ENCODE measurements at regions not wholly inside any gene's neighbourhood (a gene's known extent, or its start where the extent isn't known, plus 50 kb on each side); places are given as distances from the start of the nearest gene placed in this dataset.

DNA sequence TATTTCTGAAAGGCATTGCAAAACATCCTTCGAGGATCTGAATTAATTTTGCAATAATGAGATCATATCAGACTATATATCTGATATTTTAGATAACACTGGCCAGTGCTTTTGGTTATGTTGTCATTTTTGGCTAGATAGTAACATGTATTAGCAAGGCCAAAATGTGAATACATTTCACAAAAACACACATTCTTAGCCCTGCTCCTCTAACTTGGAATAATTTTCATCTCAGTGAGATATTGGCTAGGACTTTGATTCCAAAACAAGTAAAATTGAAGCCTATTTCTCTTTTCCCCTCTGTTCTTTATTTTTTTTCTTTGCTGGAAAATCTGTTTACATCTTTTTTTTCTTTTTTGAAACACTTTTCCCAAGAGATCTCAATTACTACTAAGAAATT, 466.8 kb upstream of the CDH4 start:
- no peak for ATAC-seq

DNA sequence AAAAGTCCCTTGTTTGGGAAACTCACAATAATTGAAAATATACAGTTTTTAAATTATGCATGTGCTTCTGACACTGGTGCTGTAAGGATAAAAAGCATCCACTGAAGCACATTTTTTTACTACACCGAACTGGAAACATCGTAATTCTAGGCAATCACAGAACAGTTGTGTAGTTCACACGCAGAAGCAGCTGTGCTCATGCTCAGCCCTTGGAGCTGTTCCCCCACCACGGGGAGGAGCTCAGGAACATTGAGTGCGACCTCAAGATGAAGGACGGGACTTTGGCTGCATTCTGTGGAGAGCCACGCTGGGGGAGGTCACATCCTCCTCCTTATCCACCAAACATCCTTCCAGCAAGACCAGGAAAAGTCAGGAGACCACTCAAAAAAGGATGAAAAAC, 466.3 kb upstream of the CDH4 start:
- TF ChIP-seq, protein P1, sequence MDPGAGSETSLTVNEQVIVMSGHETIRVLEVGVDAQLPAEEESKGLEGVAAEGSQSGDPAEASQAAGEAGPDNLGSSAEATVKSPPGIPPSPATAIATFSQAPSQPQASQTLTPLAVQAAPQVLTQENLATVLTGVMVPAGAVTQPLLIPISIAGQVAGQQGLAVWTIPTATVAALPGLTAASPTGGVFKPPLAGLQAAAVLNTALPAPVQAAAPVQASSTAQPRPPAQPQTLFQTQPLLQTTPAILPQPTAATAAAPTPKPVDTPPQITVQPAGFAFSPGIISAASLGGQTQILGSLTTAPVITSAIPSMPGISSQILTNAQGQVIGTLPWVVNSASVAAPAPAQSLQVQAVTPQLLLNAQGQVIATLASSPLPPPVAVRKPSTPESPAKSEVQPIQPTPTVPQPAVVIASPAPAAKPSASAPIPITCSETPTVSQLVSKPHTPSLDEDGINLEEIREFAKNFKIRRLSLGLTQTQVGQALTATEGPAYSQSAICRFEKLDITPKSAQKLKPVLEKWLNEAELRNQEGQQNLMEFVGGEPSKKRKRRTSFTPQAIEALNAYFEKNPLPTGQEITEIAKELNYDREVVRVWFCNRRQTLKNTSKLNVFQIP (CRISPR knock-in tag; IDR thresholded peaks at IDR 0.05; ENCODE audit: borderline replicate concordance, low read depth), result no peak
- TF ChIP-seq ZC3H10 (CRISPR knock-in tag; IDR thresholded peaks at IDR 0.05) (no peak), ESRRG (CRISPR knock-in tag; IDR thresholded peaks at IDR 0.05) (no peak), ZNF8 (CRISPR knock-in tag; IDR thresholded peaks at IDR 0.05) (no peak), CSRNP3 (CRISPR knock-in tag; IDR thresholded peaks at IDR 0.05) (no peak), TOX (CRISPR knock-in tag; IDR thresholded peaks at IDR 0.05; ENCODE audit: borderline replicate concordance) (no peak), BACH2 (CRISPR knock-in tag; IDR thresholded peaks at IDR 0.05; ENCODE audit: borderline replicate concordance) (no peak), RARB (CRISPR knock-in tag; IDR thresholded peaks at IDR 0.05) (no peak), ZFP30 (CRISPR knock-in tag; IDR thresholded peaks at IDR 0.05) (no peak), CREB5 (CRISPR knock-in tag; IDR thresholded peaks at IDR 0.05; ENCODE audit: low read depth) (no peak), PPARA (CRISPR knock-in tag; IDR thresholded peaks at IDR 0.05; ENCODE audit: borderline replicate concordance) (no peak), ARNTL (CRISPR knock-in tag; IDR thresholded peaks at IDR 0.05; ENCODE audit: borderline replicate concordance, low read depth) (no peak), ZFP3 (CRISPR knock-in tag; IDR thresholded peaks at IDR 0.05) (no peak), ZNF70 (CRISPR knock-in tag; IDR thresholded peaks at IDR 0.05) (no peak), TCF4 (CRISPR knock-in tag; IDR thresholded peaks at IDR 0.05; ENCODE audit: borderline replicate concordance) (no peak), CSDC2 (CRISPR knock-in tag; IDR thresholded peaks at IDR 0.05) (no peak), SNAI2 (CRISPR knock-in tag; IDR thresholded peaks at IDR 0.05) (no peak), GLIS3 (CRISPR knock-in tag; IDR thresholded peaks at IDR 0.05) (no peak)
- TF ChIP-seq, protein P2, sequence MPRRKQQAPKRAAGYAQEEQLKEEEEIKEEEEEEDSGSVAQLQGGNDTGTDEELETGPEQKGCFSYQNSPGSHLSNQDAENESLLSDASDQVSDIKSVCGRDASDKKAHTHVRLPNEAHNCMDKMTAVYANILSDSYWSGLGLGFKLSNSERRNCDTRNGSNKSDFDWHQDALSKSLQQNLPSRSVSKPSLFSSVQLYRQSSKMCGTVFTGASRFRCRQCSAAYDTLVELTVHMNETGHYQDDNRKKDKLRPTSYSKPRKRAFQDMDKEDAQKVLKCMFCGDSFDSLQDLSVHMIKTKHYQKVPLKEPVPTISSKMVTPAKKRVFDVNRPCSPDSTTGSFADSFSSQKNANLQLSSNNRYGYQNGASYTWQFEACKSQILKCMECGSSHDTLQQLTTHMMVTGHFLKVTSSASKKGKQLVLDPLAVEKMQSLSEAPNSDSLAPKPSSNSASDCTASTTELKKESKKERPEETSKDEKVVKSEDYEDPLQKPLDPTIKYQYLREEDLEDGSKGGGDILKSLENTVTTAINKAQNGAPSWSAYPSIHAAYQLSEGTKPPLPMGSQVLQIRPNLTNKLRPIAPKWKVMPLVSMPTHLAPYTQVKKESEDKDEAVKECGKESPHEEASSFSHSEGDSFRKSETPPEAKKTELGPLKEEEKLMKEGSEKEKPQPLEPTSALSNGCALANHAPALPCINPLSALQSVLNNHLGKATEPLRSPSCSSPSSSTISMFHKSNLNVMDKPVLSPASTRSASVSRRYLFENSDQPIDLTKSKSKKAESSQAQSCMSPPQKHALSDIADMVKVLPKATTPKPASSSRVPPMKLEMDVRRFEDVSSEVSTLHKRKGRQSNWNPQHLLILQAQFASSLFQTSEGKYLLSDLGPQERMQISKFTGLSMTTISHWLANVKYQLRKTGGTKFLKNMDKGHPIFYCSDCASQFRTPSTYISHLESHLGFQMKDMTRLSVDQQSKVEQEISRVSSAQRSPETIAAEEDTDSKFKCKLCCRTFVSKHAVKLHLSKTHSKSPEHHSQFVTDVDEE (CRISPR knock-in tag; IDR thresholded peaks at IDR 0.05), result no peak
- no peak for ATAC-seq

More for the DNA sequence above, 466.8 kb upstream of the CDH4 start:
- no peak for TF ChIP-seq CSRNP3 (CRISPR knock-in tag; IDR thresholded peaks at IDR 0.05)
- no peak for TF ChIP-seq CSDC2 (CRISPR knock-in tag; IDR thresholded peaks at IDR 0.05)

DNA sequence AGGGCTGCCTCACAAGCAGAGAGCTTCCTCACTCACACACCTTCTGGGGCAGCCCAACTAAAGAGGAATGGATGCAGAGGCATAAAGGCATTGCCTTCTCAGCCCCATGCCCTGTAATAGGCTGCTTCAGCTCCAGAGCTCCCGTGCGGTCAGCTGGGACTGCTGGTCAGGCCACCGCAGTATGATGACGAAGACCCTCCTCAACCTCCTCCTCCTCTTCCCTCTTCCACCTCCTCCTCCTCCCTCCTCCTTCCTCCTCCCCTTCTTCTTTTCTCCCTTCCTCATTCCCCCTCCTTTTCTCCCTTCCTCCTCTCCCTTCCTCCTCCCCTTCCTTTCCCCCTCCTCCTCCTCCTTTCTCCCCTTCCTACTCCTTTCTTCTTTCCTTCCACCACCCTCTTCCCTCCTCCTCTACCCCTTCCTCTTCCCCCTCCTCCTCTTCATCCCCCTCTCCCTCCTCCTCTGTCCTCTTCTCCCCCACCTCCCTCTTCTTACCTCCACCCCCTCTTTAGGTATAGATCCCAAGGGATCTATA, 465.3 kb upstream of the CDH4 start:
- no peak for ATAC-seq
- TF ChIP-seq GLIS3 (CRISPR knock-in tag; IDR thresholded peaks at IDR 0.05), result no peak
- TF ChIP-seq, protein P3, sequence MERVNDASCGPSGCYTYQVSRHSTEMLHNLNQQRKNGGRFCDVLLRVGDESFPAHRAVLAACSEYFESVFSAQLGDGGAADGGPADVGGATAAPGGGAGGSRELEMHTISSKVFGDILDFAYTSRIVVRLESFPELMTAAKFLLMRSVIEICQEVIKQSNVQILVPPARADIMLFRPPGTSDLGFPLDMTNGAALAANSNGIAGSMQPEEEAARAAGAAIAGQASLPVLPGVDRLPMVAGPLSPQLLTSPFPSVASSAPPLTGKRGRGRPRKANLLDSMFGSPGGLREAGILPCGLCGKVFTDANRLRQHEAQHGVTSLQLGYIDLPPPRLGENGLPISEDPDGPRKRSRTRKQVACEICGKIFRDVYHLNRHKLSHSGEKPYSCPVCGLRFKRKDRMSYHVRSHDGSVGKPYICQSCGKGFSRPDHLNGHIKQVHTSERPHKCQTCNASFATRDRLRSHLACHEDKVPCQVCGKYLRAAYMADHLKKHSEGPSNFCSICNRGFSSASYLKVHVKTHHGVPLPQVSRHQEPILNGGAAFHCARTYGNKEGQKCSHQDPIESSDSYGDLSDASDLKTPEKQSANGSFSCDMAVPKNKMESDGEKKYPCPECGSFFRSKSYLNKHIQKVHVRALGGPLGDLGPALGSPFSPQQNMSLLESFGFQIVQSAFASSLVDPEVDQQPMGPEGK (CRISPR knock-in tag; IDR thresholded peaks at IDR 0.05; ENCODE audit: borderline replicate concordance), result no peak
- no peak for TF ChIP-seq BACH2 (CRISPR knock-in tag; IDR thresholded peaks at IDR 0.05; ENCODE audit: borderline replicate concordance)
